Endothelial cell (in vitro differentiated cells): ENCODE measurements at regions not wholly inside any gene's neighbourhood (a gene's known extent, or its start where the extent isn't known, plus 50 kb on each side); places are given as distances from the start of the nearest gene placed in this dataset.

Experiments used
- DNase-seq: peaks from one replicate; pipeline ENCODE4 v3.0.0; 2021; ENCODE audit warnings: low spot score
- H3K27ac Mint-ChIP-seq: one replicate; pipeline ENCODE4 v1.8.0; 2021; ENCODE audit warnings: mixed read lengths, inconsistent platforms; ENCODE audit not compliant: unreplicated experiment
- H3K27me3 Mint-ChIP-seq: one replicate; pipeline ENCODE4 v1.8.0; 2021; ENCODE audit warnings: mild to moderate bottlenecking, moderate library complexity, mixed read lengths, inconsistent platforms; ENCODE audit not compliant: unreplicated experiment
- H3K36me3 Mint-ChIP-seq: one replicate; pipeline ENCODE4 v1.8.0; 2021; ENCODE audit warnings: mild to moderate bottlenecking, low read depth, mixed read lengths, inconsistent platforms; ENCODE audit not compliant: unreplicated experiment
- H3K4me1 Mint-ChIP-seq: one replicate; pipeline ENCODE4 v1.8.0; 2021; ENCODE audit warnings: mild to moderate bottlenecking, mixed read lengths, inconsistent platforms; ENCODE audit not compliant: unreplicated experiment
- H3K4me3 Mint-ChIP-seq: one replicate; pipeline ENCODE4 v1.8.0; 2021; ENCODE audit warnings: mild to moderate bottlenecking, mixed read lengths, inconsistent platforms; ENCODE audit not compliant: unreplicated experiment
- H3K9me3 Mint-ChIP-seq: one replicate; pipeline ENCODE4 v1.8.0; 2021; ENCODE audit warnings: mixed read lengths, inconsistent platforms; ENCODE audit not compliant: unreplicated experiment
- TF ChIP-seq, protein P1 (sequence below): fragments of 200-600 bp; sonication (generic); IDR thresholded peaks from one replicate; pipeline ENCODE4 v1.5.0; 2021; ENCODE audit warnings: antibody characterized with exemption; ENCODE audit not compliant: unreplicated experiment

DNA sequence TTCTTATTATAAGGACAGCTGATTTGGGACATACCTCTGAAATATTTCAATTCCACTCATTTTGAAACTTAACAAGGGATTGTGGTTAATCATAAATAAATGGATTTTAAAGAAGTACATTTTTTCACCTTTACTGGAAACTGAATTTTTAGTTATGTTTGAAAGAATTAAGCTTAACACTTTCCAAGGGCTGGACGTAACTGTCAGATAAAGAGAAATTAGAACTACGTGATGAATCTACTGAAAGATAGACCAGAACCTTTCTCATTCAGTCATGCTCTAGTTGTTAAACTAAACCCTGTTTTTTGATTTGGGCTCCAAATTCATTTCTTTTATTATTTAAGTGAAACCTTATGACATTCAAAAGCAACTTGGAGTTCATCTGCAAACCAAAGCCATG is 1892.1 kb upstream of the SEL1L start:
- no peaks in the 10 kb centered on the region for H3K36me3 Mint-ChIP-seq
- H3K4me3 Mint-ChIP-seq, result no peak overlapping the region
- TF ChIP-seq, protein P1, sequence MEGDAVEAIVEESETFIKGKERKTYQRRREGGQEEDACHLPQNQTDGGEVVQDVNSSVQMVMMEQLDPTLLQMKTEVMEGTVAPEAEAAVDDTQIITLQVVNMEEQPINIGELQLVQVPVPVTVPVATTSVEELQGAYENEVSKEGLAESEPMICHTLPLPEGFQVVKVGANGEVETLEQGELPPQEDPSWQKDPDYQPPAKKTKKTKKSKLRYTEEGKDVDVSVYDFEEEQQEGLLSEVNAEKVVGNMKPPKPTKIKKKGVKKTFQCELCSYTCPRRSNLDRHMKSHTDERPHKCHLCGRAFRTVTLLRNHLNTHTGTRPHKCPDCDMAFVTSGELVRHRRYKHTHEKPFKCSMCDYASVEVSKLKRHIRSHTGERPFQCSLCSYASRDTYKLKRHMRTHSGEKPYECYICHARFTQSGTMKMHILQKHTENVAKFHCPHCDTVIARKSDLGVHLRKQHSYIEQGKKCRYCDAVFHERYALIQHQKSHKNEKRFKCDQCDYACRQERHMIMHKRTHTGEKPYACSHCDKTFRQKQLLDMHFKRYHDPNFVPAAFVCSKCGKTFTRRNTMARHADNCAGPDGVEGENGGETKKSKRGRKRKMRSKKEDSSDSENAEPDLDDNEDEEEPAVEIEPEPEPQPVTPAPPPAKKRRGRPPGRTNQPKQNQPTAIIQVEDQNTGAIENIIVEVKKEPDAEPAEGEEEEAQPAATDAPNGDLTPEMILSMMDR, result no peak
- no peak for DNase-seq
- peaks cover 16% of the 10 kb centered on the region for H3K4me1 Mint-ChIP-seq
- no peaks in the 10 kb centered on the region for H3K9me3 Mint-ChIP-seq
- H3K27me3 Mint-ChIP-seq, result no peaks in the 10 kb centered on the region
- no peak overlapping the region for H3K27ac Mint-ChIP-seq

DNA sequence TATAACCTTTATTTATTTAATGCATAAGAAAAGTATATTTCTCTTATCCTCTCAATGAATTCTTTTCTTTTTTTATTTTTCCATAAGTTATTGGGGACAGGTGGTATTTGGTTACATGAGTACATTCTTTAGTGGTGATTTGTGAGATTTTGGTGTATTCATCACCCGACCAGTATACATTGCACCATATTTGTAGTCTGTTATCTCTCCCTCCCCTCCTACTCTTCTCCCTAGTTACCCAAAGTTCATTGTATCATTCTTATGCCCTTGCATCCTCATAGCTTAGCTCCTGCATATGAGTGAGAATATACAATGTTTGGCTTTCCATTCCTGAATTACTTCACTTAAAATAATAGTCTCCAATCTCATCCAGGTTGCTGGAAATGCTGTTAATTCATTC is 1900.0 kb upstream of the SEL1L start:
- no peaks in the 10 kb centered on the region for H3K4me1 Mint-ChIP-seq
- no peak overlapping the region for H3K27ac Mint-ChIP-seq
- H3K36me3 Mint-ChIP-seq, result no peaks in the 10 kb centered on the region
- H3K4me3 Mint-ChIP-seq, result no peak overlapping the region
- no peak for DNase-seq
- no peaks in the 10 kb centered on the region for H3K9me3 Mint-ChIP-seq
- TF ChIP-seq, protein P1, result no peak
- H3K27me3 Mint-ChIP-seq, result no peaks in the 10 kb centered on the region

DNA sequence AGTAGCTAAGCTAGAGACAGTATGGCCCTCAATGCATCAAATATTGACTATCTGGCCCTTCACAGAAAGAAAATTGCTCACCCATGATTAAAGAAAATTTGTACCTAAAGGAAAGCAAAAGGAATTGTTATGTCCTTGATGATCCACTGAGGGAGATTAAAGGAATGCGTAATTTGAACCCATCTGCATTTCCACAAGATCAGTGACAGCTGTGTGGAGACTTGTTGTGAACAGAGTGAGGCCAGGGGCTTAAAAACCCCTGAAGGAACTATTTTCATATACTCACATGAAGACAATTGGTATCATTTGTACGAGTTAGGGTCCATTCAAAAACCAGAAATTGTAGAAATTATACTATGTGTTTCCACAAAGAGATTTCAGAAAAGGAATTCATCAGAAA is 1908.1 kb upstream of the SEL1L start:
- H3K9me3 Mint-ChIP-seq, result no peaks in the 10 kb centered on the region
- H3K27ac Mint-ChIP-seq, result no peak overlapping the region
- no peak for DNase-seq
- no peak overlapping the region for H3K4me3 Mint-ChIP-seq
- H3K36me3 Mint-ChIP-seq, result no peaks in the 10 kb centered on the region
- H3K4me1 Mint-ChIP-seq, result no peaks in the 10 kb centered on the region
- TF ChIP-seq, protein P1, result no peak
- no peaks in the 10 kb centered on the region for H3K27me3 Mint-ChIP-seq

DNA sequence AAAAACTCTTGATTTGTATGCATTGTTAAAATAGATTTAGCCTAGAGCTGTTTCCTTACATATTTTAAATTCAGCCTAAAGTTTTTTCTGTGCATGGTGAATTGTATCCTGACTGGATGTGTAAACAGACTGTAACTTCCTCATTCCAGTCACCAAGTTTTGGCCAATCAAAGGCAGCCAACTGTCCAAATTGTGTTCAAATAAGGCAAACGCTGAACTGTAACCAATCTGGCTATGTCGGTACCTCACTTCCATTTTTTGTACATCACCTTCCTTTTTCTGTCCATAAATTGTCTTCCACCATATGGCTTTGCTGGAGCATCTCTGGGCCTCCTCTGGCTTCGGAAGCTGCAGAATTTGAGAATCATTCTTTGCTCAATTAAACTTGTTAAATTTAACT is 1921.9 kb upstream of the SEL1L start:
- H3K27ac Mint-ChIP-seq, result no peak overlapping the region
- H3K36me3 Mint-ChIP-seq, result no peaks in the 10 kb centered on the region
- no peak for DNase-seq
- peaks cover 3% of the 10 kb centered on the region for H3K27me3 Mint-ChIP-seq
- TF ChIP-seq, protein P1, result no peak
- H3K4me3 Mint-ChIP-seq, result no peak overlapping the region
- H3K9me3 Mint-ChIP-seq, result peaks cover 5% of the 10 kb centered on the region
- no peaks in the 10 kb centered on the region for H3K4me1 Mint-ChIP-seq

DNA sequence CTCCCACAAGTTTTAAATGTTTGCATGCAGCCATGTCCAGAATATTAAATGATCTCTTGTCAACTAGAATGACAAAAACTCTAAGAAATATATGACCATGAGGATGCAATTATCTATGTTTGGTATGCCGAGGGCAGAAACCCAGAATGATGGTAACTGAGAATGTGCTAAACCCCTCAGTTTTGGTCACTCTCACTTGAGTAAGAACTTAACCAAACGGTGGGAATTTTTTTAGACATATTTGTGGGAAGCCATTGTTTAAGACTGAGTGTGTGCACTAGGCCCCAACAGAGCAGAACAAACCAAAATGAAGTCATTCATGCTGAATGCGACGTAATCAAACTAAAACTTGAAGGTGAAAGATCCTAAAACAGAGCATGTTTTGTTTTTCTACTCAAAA is 1927.9 kb upstream of the SEL1L start:
- no peak overlapping the region for H3K27ac Mint-ChIP-seq
- H3K4me1 Mint-ChIP-seq, result no peaks in the 10 kb centered on the region
- H3K4me3 Mint-ChIP-seq, result no peak overlapping the region
- TF ChIP-seq, protein P1, result no peak
- H3K27me3 Mint-ChIP-seq, result no peaks in the 10 kb centered on the region
- DNase-seq, result no peak
- H3K36me3 Mint-ChIP-seq, result no peaks in the 10 kb centered on the region
- no peaks in the 10 kb centered on the region for H3K9me3 Mint-ChIP-seq
